ENCODE measurements at regions not wholly inside any gene's neighbourhood (a gene's known extent, or its start where the extent isn't known, plus 50 kb on each side); places are given as distances from the start of the nearest gene placed in this dataset.

GRCh38 chr3:74281705-74282104 lies 332.8 kb downstream of the CNTN3 start:
- Histone ChIP-seq H3K27ac (replicated peaks in 1 of 4) (no peak overlapping the region), H3K27me3 (no peaks in the 10 kb centered on the region), H3K4me3 (no peak overlapping the region), H3K36me3 (no peaks in the 10 kb centered on the region), H3K4me1 (no peaks in the 10 kb centered on the region), H3K9me3 (peaks cover 0 to 6% (median 3%) of the 10 kb centered on the region in 4 donors)
- TF ChIP-seq, protein P1, sequence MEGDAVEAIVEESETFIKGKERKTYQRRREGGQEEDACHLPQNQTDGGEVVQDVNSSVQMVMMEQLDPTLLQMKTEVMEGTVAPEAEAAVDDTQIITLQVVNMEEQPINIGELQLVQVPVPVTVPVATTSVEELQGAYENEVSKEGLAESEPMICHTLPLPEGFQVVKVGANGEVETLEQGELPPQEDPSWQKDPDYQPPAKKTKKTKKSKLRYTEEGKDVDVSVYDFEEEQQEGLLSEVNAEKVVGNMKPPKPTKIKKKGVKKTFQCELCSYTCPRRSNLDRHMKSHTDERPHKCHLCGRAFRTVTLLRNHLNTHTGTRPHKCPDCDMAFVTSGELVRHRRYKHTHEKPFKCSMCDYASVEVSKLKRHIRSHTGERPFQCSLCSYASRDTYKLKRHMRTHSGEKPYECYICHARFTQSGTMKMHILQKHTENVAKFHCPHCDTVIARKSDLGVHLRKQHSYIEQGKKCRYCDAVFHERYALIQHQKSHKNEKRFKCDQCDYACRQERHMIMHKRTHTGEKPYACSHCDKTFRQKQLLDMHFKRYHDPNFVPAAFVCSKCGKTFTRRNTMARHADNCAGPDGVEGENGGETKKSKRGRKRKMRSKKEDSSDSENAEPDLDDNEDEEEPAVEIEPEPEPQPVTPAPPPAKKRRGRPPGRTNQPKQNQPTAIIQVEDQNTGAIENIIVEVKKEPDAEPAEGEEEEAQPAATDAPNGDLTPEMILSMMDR (IDR thresholded peaks at IDR 0.05), result no peak
- no peak for TF ChIP-seq EP300 (IDR thresholded peaks at IDR 0.05)
- TF ChIP-seq POLR2AphosphoS5 (IDR thresholded peaks at IDR 0.05), result no peak
- no peak for TF ChIP-seq POLR2A (IDR thresholded peaks at IDR 0.05; ENCODE audit: low read depth)
- WGBS, result 48% methylated on average over 1 of the region's 1 CpG
- DNase-seq (ENCODE audit: extremely low spot score), result no peak
- intact Hi-C loops (cut with DNase I), result no loop called here

DNA sequence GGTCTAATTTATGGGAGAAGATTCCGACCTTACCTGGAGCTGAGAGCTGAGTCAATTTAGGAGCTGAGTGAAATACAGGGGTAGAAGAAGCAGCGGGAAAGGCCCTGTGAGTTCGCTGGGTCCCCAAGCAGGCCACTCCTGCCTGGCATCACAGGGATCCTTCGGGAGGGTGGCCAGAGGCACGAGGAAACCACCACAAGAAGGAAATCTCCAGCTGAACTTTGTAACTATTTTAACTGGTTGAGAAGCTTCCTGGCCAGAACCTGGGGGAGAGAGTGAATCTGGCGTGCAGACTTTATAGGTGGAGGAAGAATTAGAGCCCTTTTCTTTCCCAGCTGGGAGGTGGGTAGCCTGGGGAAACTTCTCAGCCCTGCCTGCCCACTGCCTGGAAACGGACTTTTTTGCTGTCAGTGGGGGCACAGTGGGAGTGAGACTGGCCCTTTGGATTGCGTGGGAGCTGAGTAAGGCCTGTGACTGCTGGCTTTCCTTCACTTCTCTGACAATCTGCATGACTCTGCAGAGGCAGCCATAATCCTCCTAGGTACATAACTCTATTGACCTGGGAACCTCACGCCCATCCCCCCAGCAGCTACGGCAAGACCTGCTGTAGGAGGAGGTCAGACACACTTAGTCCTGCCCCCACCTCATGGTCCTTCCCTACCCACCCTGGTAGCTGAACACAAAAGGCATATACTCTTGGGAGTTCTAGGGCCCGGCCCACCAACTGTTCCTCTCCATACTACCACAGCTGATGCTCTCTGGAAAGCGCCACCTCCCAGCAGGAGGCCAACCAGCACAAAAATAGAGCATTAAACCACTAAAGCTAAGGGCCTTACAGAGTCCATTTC lies 340.7 kb downstream of the CNTN3 start:
- DNase-seq (ENCODE audit: extremely low spot score), result no peak
- intact Hi-C loops (cut with DNase I), result no loop called here
- no peaks in the 10 kb centered on the region for H3K27me3 ChIP-seq
- peaks cover 0 to 6% (median 3%) of the 10 kb centered on the region in 4 donors for H3K9me3 ChIP-seq
- H3K36me3 ChIP-seq, result no peaks in the 10 kb centered on the region
- H3K27ac ChIP-seq (replicated peaks in 1 of 4), result no peak overlapping the region
- TF ChIP-seq, protein P1 (IDR thresholded peaks at IDR 0.05), result no peak
- TF ChIP-seq POLR2AphosphoS5 (IDR thresholded peaks at IDR 0.05) (no peak), EP300 (IDR thresholded peaks at IDR 0.05) (no peak), POLR2A (IDR thresholded peaks at IDR 0.05; ENCODE audit: low read depth) (no peak)
- no peak overlapping the region for H3K4me3 ChIP-seq
- H3K4me1 ChIP-seq, result no peaks in the 10 kb centered on the region
- 86% methylated on average over 8 of the region's 12 CpGs for WGBS

GRCh38 chr3:74273091-74273490 lies 341.4 kb downstream of the CNTN3 start:
- no peaks in the 10 kb centered on the region for H3K36me3 ChIP-seq
- intact Hi-C loops (cut with DNase I), result no loop called here
- DNase-seq (ENCODE audit: extremely low spot score), result no peak
- no peak overlapping the region for H3K27ac ChIP-seq (replicated peaks in 1 of 4)
- TF ChIP-seq POLR2AphosphoS5 (IDR thresholded peaks at IDR 0.05) (no peak), POLR2A (IDR thresholded peaks at IDR 0.05; ENCODE audit: low read depth) (no peak), EP300 (IDR thresholded peaks at IDR 0.05) (no peak)
- TF ChIP-seq, protein P1 (IDR thresholded peaks at IDR 0.05), result no peak
- H3K4me3 ChIP-seq, result no peak overlapping the region
- H3K27me3 ChIP-seq, result no peaks in the 10 kb centered on the region
- no peaks in the 10 kb centered on the region for H3K4me1 ChIP-seq
- WGBS, result 44% methylated on average over 4 of the region's 4 CpGs
- peaks cover 0 to 4% (median 1%) of the 10 kb centered on the region in 4 donors for H3K9me3 ChIP-seq

DNA sequence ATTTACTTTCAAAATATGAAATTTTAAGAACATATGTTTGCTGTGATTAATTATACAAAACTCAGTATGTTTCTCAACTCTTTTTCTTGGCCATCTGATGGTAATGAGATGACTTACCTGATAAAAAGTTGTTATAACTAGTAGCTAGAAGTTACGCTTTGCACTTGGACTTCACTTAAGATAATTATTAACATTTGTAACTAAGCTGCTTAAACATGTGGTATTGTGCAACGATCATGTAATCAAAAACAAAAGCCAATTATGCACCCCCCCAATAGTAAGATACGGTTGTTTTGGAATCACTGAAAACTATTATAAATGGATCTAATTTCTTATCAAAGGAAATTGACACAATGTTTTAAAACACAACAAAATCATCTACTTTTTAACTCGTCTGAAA lies 342.9 kb downstream of the CNTN3 start:
- H3K9me3 ChIP-seq, result no peaks in the 10 kb centered on the region
- no peak overlapping the region for H3K4me3 ChIP-seq
- DNase-seq (ENCODE audit: extremely low spot score), result no peak
- intact Hi-C loops (cut with DNase I), result no loop called here
- no peak overlapping the region for H3K27ac ChIP-seq (replicated peaks in 1 of 4)
- H3K27me3 ChIP-seq, result no peaks in the 10 kb centered on the region
- no peaks in the 10 kb centered on the region for H3K36me3 ChIP-seq
- 85% methylated on average over 4 of the region's 4 CpGs for WGBS
- no peaks in the 10 kb centered on the region for H3K4me1 ChIP-seq
- TF ChIP-seq POLR2A (IDR thresholded peaks at IDR 0.05; ENCODE audit: low read depth) (no peak), POLR2AphosphoS5 (IDR thresholded peaks at IDR 0.05) (no peak), EP300 (IDR thresholded peaks at IDR 0.05) (no peak)
- TF ChIP-seq, protein P1 (IDR thresholded peaks at IDR 0.05), result no peak
